SU-DHL-6 (cell line): ENCODE measurements at regions not wholly inside any gene's neighbourhood (a gene's known extent, or its start where the extent isn't known, plus 50 kb on each side); places are given as distances from the start of the nearest gene placed in this dataset.

Source experiments
- H2AFZ ChIP-seq: fragments of 200-600 bp; sonication (generic); 2 replicates; pipeline ENCODE4 v1.6.1; 2014; ENCODE audit warnings: low read depth, mild to moderate bottlenecking, moderate library complexity, mixed read lengths, antibody characterized with exemption, low read length; ENCODE audit not compliant: severe bottlenecking
- H3F3A ChIP-seq: fragments of 200-600 bp; shearing (Covaris generic); 2 replicates; pipeline ENCODE4 v1.6.0; 2016; ENCODE audit warnings: antibody characterized with exemption, mild to moderate bottlenecking; ENCODE audit not compliant: insufficient read depth
- H3K27ac ChIP-seq: fragments of 200-600 bp; sonication (generic); 2 replicates; pipeline ENCODE4 v1.5.1; 2016; ENCODE audit warnings: low read depth, mild to moderate bottlenecking, low read length, moderate library complexity, mixed read lengths
- H3K27me3 ChIP-seq: fragments of 200-600 bp; sonication (generic), shearing (Covaris generic); 2 replicates; pipeline ENCODE4 v1.6.0; 2014; ENCODE audit warnings: mild to moderate bottlenecking, low read length
- H3K36me3 ChIP-seq: fragments of 200-600 bp; sonication (generic); 2 replicates; pipeline ENCODE4 v1.6.1; 2014; ENCODE audit warnings: mild to moderate bottlenecking, low read length, mixed read lengths
- H3K4me2 ChIP-seq: fragments of 300-600, 200-600 bp; shearing (Covaris generic), sonication (generic); 2 replicates; pipeline ENCODE4 v1.6.0; 2014; ENCODE audit warnings: low read length, low read depth, mild to moderate bottlenecking; ENCODE audit not compliant: poor library complexity, severe bottlenecking
- H3K4me3 ChIP-seq: fragments of 200-600 bp; sonication (generic); 2 replicates; pipeline ENCODE4 v1.5.1; 2014; ENCODE audit warnings: antibody characterized with exemption, low read length, mild to moderate bottlenecking, mixed read lengths; ENCODE audit not compliant: insufficient read depth, poor library complexity, severe bottlenecking
- H3K79me2 ChIP-seq: fragments of 200-600 bp; sonication (generic); 2 replicates; pipeline ENCODE4 v1.6.1; 2014; ENCODE audit warnings: mild to moderate bottlenecking, low read length, moderate library complexity; ENCODE audit not compliant: insufficient read depth
- H3K9ac ChIP-seq: fragments of 200-600 bp; sonication (generic); 2 replicates; pipeline ENCODE4 v1.7.0; 2014; ENCODE audit warnings: mild to moderate bottlenecking, low read length
- H3K9me2 ChIP-seq: fragments of 200-600 bp; sonication (generic); replicated peaks from 2 replicates; pipeline ENCODE4 v1.6.1; 2014; ENCODE audit warnings: low read length; ENCODE audit not compliant: insufficient read depth
- H3K9me3 ChIP-seq: fragments of 200-600 bp; sonication (generic); 2 replicates; pipeline ENCODE4 v1.6.1; 2014; ENCODE audit warnings: low read length, mixed read lengths; ENCODE audit not compliant: insufficient read depth
- H4K20me1 ChIP-seq: fragments of 200-600 bp; sonication (generic); 2 replicates; pipeline ENCODE4 v1.6.1; 2014; ENCODE audit warnings: low read depth, mild to moderate bottlenecking, antibody characterized with exemption, low read length, moderate library complexity, mixed read lengths
- CTCF ChIP-seq: fragments of 200-600 bp; sonication (generic); IDR thresholded peaks from one replicate; pipeline ENCODE4 v1.5.1; 2017; ENCODE audit warnings: antibody characterized with exemption, mild to moderate bottlenecking, low read length, moderate library complexity; ENCODE audit not compliant: insufficient read depth, poor library complexity, severe bottlenecking
- EZH2phosphoT487 ChIP-seq: fragments of 200-600 bp; sonication (generic), shearing (Covaris generic); conservative IDR thresholded peaks from 2 replicates; pipeline ENCODE4 v1.6.1; 2018; ENCODE audit warnings: mild to moderate bottlenecking, antibody characterized with exemption, low read length, moderate library complexity, mixed read lengths

GRCh38 chr2:12163866-12164265 is 417.4 kb downstream of the LPIN1 start:
- TF ChIP-seq EZH2phosphoT487 (no peak), CTCF (no peak)
- Histone ChIP-seq H3K9me2 (no peaks in the 10 kb centered on the region), H3K9me3 (no peaks in the 10 kb centered on the region), H3K27ac (no peak overlapping the region), H3K4me3 (no peak overlapping the region), H3K79me2 (no peaks in the 10 kb centered on the region), H3K9ac (no peak overlapping the region), H3K27me3 (no peaks in the 10 kb centered on the region), H3K4me2 (no peak overlapping the region), H2AFZ (no peak overlapping the region), H3K36me3 (no peaks in the 10 kb centered on the region), H4K20me1 (no peaks in the 10 kb centered on the region), H3F3A (no peaks in the 10 kb centered on the region)

- H3K79me2 ChIP-seq: no peaks in the 10 kb centered on the region
- no peaks in the 10 kb centered on the region for H3F3A ChIP-seq
- H4K20me1 ChIP-seq: no peaks in the 10 kb centered on the region
- TF ChIP-seq EZH2phosphoT487 (no peak), CTCF (no peak)
- no peaks in the 10 kb centered on the region for H3K9me2 ChIP-seq
- H3K27me3 ChIP-seq: no peaks in the 10 kb centered on the region
- no peaks in the 10 kb centered on the region for H3K36me3 ChIP-seq
- no peak overlapping the region for H3K9ac ChIP-seq
- H2AFZ ChIP-seq: no peak overlapping the region
- no peak overlapping the region for H3K4me3 ChIP-seq
- H3K4me2 ChIP-seq: no peak overlapping the region
- no peaks in the 10 kb centered on the region for H3K9me3 ChIP-seq
- no peak overlapping the region for H3K27ac ChIP-seq
These were observed 418.3 kb downstream of the LPIN1 start for GRCh38 chr2:12164689-12165088.

DNA sequence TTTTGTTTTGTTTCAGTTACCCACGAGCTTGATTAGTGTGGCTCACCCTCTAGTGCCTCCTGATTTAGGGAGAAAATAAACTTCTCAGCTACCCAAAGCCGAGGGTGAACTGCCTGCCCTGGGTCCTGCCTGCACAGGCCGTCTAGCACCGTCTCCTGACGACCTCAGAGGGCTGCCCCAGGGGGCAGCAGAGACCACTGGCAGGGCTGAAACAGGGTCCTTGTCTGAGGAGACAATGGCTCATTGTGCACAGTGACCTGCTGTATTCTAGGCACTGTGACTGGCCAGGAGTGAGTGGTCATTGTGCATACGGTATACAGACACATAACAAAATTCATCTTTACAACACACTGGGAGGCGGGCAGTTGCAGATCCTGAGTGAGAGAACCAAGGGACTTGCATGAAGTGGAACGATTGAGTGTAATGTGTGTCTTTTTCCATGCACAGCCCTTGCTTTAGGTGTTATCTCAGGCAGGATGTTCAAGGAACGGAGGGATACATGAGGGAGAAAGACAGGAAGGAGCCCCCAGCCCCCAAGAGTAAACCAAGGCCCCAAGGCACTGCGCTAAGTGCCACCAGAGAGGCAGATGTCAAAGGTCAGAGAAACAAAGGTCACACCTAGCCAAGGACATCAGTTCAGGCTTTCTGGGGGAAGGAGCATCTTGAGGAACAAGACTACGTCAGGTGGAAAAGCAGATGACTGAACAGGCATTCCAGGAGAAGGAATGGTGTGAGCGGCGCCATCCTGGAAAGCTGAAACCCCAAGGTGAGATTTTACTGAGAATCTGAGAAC is 421.3 kb downstream of the LPIN1 start:
- Histone ChIP-seq H3K9me3 (no peaks in the 10 kb centered on the region), H3K36me3 (no peaks in the 10 kb centered on the region), H3F3A (no peaks in the 10 kb centered on the region), H3K9ac (no peak overlapping the region), H4K20me1 (no peaks in the 10 kb centered on the region), H2AFZ (no peak overlapping the region), H3K9me2 (no peaks in the 10 kb centered on the region), H3K4me2 (no peak overlapping the region), H3K27me3 (no peaks in the 10 kb centered on the region), H3K79me2 (no peaks in the 10 kb centered on the region), H3K27ac (no peak overlapping the region), H3K4me3 (no peak overlapping the region)
- TF ChIP-seq CTCF (no peak), EZH2phosphoT487 (no peak)
